ENCODE measurements at regions not wholly inside any gene's neighbourhood (a gene's known extent, or its start where the extent isn't known, plus 50 kb on each side); places are given as distances from the start of the nearest gene placed in this dataset.

- Histone ChIP-seq H3K27me3 (replicated peaks in 1 of 4; ENCODE audit: control extremely low read depth in 1 of 4, control insufficient read depth in 3 of 4, insufficient read depth in 4 of 4, low read length in 3 of 4) (no peaks in the 10 kb centered on the region), H2AFZ (ENCODE audit: insufficient read depth, low read depth, low read length, poor library complexity, severe bottlenecking) (no peak overlapping the region), H3K9me3 (ENCODE audit: control extremely low read depth in 1 of 3, control insufficient read depth in 2 of 3, insufficient read depth in 1 of 3, low read length in 2 of 3) (peaks cover 0 to 3% (median 0%) of the 10 kb centered on the region in 3 donors), H3K36me3 (replicated peaks in 1 of 2; ENCODE audit: control extremely low read depth in 1 of 2, control insufficient read depth in 1 of 2, extremely low read depth in 1 of 2, insufficient read depth in 2 of 2, low read length in 1 of 2) (no peaks in the 10 kb centered on the region), H3K9ac (ENCODE audit: low read length) (no peak overlapping the region), H3K79me2 (ENCODE audit: control insufficient read depth, insufficient read depth, low read length) (no peaks in the 10 kb centered on the region), H3K4me1 (ENCODE audit: control insufficient read depth in 2 of 2, insufficient read depth in 2 of 2, low read length in 2 of 2) (no peaks in the 10 kb centered on the region), H3K27ac (ENCODE audit: low read length in 2 of 2) (no peak overlapping the region), H4K20me1 (ENCODE audit: control insufficient read depth, insufficient read depth, low read length, poor library complexity, severe bottlenecking) (no peaks in the 10 kb centered on the region), H3K4me2 (replicated peaks; ENCODE audit: low read depth, low read length, poor library complexity, severe bottlenecking) (no peak overlapping the region), H3K4me3 (ENCODE audit: control extremely low read depth in 1 of 5, extremely low read depth in 1 of 5, insufficient read depth in 1 of 5, low read depth in 2 of 5, low read length in 4 of 5) (no peak overlapping the region)
- no peak overlapping the region for H3K4me3 Mint-ChIP-seq
- POLR2A ChIA-PET: no interaction called here
- TF ChIP-seq CTCF (IDR thresholded peaks at IDR 0.05) (no peak), EZH2 (IDR thresholded peaks at IDR 0.05; ENCODE audit: borderline replicate concordance, insufficient read depth, low read depth, low read length, poor library complexity, severe bottlenecking) (no peak)
- no peak overlapping the region for H3K27ac Mint-ChIP-seq
- H3K27me3 Mint-ChIP-seq: peaks cover 11% of the 10 kb centered on the region
- no peak for ATAC-seq (ENCODE audit: low read depth)
- CTCF ChIA-PET: no interaction called here
- intact Hi-C loops (cut with micrococcal nuclease): no loop called here
- peaks cover 8% of the 10 kb centered on the region for H3K9me3 Mint-ChIP-seq (ENCODE audit: insufficient read depth)
- no peaks in the 10 kb centered on the region for H3K4me1 Mint-ChIP-seq
- no peak for DNase-seq
These were observed 117.8 kb downstream of the TMEM26 start for GRCh38 chr10:61335359-61335758.

GRCh38 chr10:61332581-61332980 is 120.6 kb downstream of the TMEM26 start:
- POLR2A ChIA-PET: no interaction called here
- intact Hi-C loops (cut with micrococcal nuclease): no loop called here

More at GRCh38 chr10:61332581-61332980, 120.6 kb downstream of the TMEM26 start:
- ATAC-seq (ENCODE audit: low read depth) (no peak), DNase-seq (no peak)
- CTCF ChIA-PET: no interaction called here
- Mint-ChIP-seq H3K9me3 (ENCODE audit: insufficient read depth) (peaks cover 22% of the 10 kb centered on the region), H3K4me3 (no peak overlapping the region), H3K27ac (no peak overlapping the region), H3K4me1 (no peaks in the 10 kb centered on the region), H3K27me3 (peaks cover 8% of the 10 kb centered on the region)
- H4K20me1 ChIP-seq (ENCODE audit: control insufficient read depth, insufficient read depth, low read length, poor library complexity, severe bottlenecking): no peaks in the 10 kb centered on the region
- peaks cover 0 to 5% (median 3%) of the 10 kb centered on the region in 3 donors for H3K9me3 ChIP-seq (ENCODE audit: control extremely low read depth in 1 of 3, control insufficient read depth in 2 of 3, insufficient read depth in 1 of 3, low read length in 2 of 3)
- no peaks in the 10 kb centered on the region for H3K27me3 ChIP-seq (replicated peaks in 1 of 4; ENCODE audit: control extremely low read depth in 1 of 4, control insufficient read depth in 3 of 4, insufficient read depth in 4 of 4, low read length in 3 of 4)
- H3K79me2 ChIP-seq (ENCODE audit: control insufficient read depth, insufficient read depth, low read length): no peaks in the 10 kb centered on the region
- no peak overlapping the region for H3K4me3 ChIP-seq (ENCODE audit: control extremely low read depth in 1 of 5, extremely low read depth in 1 of 5, insufficient read depth in 1 of 5, low read depth in 2 of 5, low read length in 4 of 5)
- H3K9ac ChIP-seq (ENCODE audit: low read length): no peak overlapping the region
- no peaks in the 10 kb centered on the region for H3K36me3 ChIP-seq (replicated peaks in 1 of 2; ENCODE audit: control extremely low read depth in 1 of 2, control insufficient read depth in 1 of 2, extremely low read depth in 1 of 2, insufficient read depth in 2 of 2, low read length in 1 of 2)
- H3K27ac ChIP-seq (ENCODE audit: low read length in 2 of 2): no peak overlapping the region
- no peaks in the 10 kb centered on the region for H3K4me1 ChIP-seq (ENCODE audit: control insufficient read depth in 2 of 2, insufficient read depth in 2 of 2, low read length in 2 of 2)
- WGBS (ENCODE audit: insufficient coverage): 94% methylated on average over 3 of the region's 4 CpGs
- H2AFZ ChIP-seq (ENCODE audit: insufficient read depth, low read depth, low read length, poor library complexity, severe bottlenecking): no peak overlapping the region
- TF ChIP-seq EZH2 (IDR thresholded peaks at IDR 0.05; ENCODE audit: borderline replicate concordance, insufficient read depth, low read depth, low read length, poor library complexity, severe bottlenecking) (no peak), CTCF (IDR thresholded peaks at IDR 0.05) (no peak)
- H3K4me2 ChIP-seq (replicated peaks; ENCODE audit: low read depth, low read length, poor library complexity, severe bottlenecking): no peak overlapping the region

All from B cell (primary cell).